RPMI7951 (cell line): ENCODE measurements at regions not wholly inside any gene's neighbourhood (a gene's known extent, or its start where the extent isn't known, plus 50 kb on each side); places are given as distances from the start of the nearest gene placed in this dataset.
A peak's percentile ranks its signal among the peaks of the same experiment; 100 is the strongest.

ENCODE experiments used
- DNase-seq: peaks from one replicate; pipeline ENCODE4 v3.0.0-alpha.2; 2012; ENCODE audit warnings: low read depth

DNA sequence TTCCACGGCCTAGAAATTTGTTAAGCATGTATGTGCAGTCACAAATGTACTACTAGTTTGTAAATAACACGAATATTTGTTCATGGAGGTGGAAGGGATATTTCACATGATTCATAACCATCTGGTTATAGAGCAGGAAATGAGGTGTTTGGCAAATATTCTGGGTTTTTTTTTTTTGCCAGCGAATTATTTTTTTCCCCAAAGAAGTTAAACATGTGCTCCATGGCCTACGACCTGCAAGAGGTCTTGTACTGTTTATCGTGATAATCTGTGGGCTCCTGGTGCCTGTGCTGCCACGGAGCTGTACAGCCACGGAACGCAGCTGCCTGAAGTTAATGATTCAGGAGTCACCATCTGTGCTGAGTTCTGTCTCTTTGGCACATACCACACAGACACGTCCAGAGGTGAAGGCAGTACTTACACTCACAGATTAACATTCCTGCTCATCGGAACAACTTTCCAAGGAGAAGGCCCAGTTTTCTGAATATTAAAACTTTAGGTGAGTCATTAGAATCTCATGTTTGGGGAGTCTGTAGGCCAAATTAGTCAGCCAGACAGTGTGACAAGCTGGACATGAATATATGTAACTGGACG, 156.3 kb downstream of the TMX1 start:
- peak; percentile 98 for DNase-seq

DNA sequence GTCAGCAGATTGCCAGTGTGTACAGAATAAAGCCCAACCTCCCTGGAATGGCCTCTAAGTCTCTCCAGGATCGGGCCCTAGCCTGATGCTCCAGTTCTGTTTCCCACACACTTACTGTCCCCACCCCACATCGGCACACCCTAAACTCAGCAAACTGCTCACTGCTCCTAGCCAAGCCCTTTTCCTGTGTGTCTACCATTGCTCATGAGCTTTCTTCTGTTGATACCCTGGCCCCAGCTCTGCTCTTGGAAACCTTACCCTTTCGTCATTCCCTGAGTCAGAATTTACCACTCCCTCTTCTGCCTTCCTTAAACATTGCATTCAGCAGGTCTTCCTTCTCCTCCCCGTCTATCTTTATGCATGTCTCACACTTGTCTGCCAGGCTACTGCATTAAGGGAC, 158.9 kb downstream of the TMX1 start:
- peak; percentile 83 for DNase-seq

DNA sequence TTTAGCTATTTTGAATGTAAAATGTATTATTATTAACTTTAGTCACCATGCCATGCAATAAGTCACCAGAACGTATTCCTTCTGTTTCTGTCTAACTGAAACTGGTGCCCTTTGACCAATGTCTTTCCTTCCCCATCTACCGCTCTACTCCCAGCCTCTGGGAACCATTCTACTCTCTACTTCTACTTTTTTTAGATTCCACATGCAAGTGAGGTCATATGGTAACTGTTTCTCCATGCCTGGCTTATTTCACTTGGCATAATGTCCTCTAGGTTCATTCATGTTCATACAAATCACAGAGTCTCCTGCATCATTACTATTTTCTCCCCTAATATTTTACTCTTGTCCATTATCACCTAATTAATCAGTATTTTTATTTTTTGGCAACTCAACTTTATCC, 160.1 kb downstream of the TMX1 start:
- no peak for DNase-seq

DNA sequence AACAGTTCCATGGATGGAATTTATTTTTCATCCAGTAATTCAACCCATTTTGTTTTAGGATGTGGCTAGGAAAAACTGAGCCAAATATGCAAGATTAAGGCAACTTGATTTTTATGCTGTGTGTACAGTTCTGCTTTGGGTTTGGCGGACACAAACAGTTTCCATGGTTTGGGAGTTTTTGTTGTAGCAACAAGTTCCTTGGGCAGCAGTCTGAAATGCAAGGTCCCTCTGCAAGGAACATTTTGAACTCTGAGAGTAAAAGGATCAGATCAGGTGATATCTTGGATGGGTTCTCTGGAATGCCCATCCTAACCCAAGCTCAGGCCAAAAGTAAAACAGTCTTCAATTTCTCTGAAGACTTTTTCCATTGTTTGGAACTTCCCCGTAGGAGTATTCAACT, 161.2 kb downstream of the TMX1 start:
- DNase-seq = peak; percentile 21

DNA sequence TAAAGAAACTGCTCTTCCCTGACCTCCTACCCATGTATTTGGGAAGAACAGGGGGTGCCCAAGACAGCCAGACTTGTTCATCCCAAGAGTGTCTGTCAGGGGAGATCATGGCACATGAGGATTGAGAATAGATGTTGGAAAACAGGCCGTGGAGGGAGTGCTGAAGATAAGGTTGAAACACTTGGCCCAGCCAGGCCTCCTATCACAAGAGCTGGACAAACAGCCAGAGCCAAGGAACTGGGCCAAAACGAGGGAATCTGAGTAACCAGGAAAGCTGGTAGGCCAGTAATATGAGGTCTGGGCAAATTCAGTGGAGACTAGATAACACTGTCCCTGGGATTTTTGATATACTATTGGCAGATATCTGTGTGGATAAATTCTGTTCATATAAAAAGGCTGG, 161.7 kb downstream of the TMX1 start:
- no peak for DNase-seq

DNA sequence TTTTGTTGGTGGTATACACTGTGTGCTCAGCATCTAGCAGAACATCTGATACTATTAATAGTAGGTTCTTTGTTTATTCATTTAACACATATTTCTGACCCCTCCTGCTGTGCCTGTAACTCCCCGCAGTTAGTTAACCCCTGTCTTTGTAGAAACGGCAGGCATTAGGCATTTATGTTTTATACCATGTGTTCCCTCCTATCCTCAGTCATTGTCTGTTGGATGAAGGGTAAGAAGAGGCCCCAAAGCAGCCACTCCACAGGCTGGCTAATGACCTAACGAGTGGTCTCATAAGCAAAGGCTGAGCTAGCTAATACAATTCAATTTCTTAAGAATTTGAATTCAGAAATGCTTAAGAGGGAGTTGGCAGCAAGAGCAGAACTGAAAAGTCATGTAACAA, 170.8 kb downstream of the TMX1 start:
- DNase-seq = no peak

DNA sequence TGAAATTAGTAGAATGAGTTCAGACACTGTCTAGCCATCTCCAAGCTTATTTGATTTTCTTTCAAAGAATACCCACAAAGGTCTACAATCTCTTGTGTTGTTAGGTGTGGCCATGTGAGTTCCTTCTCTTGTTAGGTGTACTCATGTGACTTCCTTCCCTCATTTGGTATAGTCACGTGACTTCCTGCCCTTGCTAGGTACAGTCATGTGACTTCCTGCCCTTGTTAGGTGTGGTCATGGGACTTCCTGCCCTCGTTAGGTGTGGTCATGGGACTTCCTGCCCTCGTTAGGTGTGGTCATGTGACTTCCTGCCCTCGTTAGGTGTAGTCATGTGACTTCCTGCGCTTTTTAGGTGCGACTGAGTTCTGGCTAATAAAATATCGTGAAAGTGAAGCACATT, 179.6 kb downstream of the TMX1 start:
- DNase-seq = no peak

DNA sequence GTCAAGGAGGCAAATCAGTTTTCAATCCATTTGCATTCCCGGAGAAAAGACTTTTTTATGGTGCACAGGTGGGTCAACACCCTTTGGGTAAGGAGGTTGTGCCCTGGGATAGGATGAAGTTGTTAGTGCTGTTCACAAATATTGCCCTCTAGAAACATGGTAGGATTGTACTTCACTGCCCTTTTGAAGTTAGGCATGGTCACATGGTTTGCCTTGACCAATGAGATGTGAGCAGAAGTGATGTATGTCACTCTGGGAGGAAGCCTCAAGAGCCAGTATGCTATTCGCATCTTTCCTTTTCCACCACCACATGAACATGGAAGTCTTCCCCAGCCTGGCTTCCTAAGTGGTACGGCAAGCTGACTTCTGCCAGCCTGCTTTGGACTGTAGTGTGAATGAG, 182.7 kb downstream of the TMX1 start:
- no peak for DNase-seq

DNA sequence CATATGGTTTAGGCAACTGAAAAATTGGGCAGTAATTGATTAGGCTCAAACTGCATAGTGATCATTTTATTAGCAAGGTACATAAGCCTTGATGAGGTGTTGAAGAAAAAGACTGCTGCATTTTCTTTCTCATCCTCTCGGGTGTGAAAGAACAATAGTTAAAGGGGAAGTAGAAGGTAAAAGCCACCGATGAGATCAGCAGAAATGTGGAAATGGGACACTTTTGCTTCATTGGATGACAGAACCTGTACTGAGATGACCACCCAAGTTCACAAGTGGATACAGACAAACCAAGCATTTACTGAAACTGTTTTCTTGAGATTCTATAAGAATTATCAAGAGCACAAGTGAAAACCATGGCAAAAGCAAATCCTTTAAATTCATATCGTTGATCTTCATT, 184.0 kb downstream of the TMX1 start:
- DNase-seq = no peak

DNA sequence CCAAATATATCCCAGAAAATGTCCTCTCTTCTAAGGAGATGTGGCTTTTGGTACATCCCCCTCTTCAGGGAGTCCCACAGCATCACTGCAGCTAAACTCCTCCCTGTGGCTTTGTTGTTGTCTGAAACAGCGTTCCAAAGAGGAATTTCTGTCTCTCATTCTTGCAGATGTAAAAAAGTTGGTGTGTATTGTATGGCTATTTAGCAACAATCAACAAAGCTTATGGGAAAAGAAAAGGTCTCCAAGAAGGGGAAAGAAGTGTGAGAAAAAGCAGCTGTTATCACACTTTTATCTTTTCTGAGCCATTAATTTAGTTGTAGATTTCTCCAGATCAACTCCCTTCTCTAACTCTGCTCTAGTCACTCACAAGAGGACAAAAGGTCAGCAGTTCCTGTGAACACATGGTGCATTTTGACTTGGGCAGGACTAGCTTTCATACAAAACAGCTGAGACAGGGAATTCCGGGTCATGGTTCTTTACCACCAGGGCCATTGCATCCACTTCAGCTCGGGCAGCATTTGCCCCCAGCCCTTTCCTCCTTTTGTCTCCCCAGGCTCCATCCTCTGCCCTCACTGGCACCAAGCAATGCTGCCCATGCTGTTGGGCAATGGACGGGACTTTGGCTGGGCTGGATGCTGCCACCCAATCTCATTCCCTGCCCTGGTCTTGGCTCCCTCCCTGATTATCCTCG, 184.7 kb downstream of the TMX1 start:
- peak; percentile 50 for DNase-seq

DNA sequence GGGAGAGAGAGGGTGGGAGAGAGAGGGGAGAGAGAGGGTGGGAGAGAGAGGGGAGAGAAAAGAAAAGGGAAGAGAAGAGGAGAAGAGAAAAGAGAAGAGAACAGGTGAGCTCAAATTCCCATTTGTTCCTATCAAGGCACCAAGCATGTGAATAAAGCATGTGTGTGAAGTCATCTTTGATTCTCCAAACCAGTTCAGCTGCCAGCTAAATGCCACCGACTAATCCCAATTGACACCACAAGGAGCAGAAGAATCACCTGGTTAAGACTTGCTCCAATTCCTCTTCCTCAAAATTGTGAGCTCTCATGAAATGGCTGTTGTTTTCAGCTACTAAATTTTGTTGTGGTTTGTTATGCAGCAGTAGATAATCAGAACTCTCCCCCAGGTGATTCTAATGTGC, 188.9 kb downstream of the TMX1 start:
- no peak for DNase-seq

DNA sequence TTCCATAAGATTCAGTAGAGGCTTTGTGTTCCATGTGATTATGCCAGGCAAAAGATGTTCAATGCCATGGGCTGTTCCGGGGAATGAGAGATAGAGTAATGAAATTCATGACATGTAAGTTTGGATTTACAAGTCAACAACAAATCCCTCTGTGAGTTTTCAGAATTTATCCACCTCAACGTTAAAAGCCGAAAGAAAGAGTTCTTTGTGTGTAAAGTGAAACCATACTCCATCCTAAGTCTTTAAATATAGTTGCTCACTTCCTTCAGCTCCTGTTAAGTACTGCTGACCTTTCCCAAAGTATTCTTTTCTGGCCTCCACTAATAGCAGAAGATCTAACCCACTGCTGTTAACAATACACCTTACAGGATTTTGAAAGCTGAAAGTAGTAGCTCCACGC, 190.0 kb downstream of the TMX1 start:
- DNase-seq = peak; percentile 64

DNA sequence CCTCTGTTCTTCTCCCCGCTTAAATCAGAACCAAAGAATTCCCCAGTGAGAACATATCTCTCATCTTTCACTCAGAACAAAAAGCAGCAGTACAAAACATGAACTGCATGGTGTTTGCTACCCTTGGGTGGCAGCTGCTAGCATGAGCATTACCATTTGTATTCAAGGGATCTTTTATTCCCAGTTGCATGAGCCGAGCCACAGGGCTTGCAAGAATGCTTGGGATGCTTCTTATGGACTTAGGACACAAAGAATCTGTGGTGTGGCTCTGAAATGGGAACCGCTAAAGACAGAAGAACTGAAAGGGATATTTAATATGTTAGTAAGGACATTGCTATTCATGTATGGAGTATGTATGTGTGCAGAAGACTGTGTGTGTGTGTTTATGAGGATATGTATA, 190.6 kb downstream of the TMX1 start:
- peak; percentile 67 for DNase-seq

DNA sequence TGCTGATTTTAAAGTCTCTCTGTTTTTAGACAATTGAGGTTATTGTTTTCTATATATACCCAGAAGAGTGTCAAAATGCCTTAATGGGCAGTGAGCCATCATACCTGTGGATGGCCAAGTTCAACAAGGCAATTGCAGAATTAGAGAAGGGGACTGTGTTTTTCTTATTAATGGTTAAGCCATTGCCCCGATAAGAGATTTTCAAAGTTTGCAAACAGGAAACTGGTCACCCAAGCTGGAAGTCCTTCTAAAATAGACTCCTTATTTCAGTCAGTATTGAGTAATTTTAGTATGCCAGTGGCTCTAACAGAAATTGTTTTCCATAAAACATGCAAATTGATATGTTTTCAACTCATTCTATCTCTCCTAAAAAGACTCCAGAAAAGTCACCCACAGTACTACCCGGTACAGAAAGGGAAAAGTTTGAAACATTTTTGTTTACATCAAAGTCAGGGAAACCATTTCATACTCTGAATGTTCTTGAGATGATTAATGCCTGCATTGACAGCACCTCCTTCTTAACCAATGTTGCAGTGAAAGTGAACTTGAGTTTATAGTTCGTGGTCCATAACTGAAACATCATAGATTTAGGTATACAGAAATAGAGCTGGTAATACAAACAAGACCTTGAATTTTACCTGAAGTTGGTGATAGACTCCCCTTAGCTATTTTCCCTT, 191.1 kb downstream of the TMX1 start:
- no peak for DNase-seq

DNA sequence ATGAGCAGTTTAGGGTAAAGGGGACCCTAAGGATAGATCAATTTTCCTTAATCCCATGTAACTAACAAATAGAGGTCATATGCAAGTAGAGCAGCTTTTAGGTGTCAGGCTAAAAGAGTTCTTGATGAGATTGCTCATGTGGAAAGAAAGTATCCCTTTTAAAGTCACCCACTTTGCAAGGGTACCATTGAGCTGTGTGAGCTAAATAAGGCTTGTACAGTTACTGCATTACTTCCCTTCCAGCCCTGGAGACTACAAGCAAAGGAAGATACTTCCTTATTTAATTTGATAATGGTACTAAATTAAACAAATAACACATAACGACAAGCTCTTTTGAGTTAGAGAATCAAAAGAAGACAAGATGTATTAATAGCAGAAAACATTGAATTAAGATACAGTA, 191.7 kb downstream of the TMX1 start:
- no peak for DNase-seq

DNA sequence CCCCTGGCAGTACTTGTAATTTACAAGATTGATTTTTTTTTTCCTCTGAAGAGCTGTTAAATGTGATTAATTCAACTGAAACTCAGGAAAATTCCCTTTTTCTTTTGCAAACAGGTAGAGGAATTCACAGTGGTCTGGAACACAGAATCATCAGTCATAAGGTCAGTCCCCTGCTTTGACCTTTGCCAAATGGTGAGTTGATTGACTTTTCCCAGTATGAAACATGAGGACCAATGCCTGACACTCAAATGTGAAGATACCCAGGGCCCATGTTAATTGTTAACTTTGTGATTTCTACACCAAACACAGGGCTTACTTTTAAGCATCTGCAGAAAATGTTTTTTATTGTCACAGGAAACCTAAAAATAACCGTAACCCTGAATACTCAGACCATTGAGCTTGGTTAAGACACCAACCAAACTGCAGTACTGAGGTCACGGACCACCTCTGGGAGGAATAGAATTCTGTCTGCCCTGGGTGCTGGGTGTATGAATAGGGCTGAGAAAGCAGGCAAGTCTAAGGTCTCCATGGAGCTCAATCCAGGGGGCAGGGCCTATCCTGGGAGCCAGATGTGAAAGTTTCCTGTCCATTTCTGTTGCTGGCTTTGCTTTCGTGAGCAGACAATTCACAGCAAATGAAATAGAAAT, 192.4 kb downstream of the TMX1 start:
- peak; percentile 21 for DNase-seq

DNA sequence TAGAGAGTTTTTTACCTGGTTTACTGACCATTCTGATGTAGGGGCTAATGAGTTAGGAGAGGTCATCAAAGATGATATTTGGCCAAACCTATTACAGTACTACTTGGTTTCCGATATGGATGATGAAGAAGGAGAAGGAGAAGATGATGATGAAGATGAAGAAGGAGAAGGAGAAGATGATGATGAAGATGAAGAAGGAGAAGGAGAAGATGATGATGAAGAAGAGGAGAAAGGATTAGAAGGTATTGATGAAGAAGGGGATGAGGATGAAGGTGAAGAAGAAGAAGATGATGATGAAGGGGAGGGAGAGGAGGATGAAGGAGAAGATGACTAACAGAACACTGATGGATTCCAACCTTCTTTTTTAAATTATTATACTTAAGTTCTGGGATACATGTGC, 196.6 kb downstream of the TMX1 start:
- DNase-seq = no peak

DNA sequence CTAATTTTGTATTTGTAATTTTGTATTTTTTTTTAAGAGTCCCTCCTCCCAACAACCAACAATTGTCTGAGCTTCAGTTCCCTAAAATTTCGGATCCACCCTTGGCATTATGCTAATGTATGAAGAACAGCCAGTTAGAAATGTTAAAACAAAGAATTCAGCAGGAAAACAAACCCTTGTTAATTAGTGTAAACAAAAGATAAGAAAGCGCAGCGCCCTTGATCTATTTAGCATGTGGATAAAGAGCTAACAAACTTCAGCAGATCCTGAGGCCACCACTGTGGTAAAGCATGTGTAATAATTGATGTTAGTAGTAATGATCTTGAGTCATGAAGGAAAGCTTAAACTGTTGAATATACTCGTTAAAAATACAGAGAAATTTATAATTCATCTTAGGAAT, 199.8 kb downstream of the TMX1 start:
- no peak for DNase-seq

DNA sequence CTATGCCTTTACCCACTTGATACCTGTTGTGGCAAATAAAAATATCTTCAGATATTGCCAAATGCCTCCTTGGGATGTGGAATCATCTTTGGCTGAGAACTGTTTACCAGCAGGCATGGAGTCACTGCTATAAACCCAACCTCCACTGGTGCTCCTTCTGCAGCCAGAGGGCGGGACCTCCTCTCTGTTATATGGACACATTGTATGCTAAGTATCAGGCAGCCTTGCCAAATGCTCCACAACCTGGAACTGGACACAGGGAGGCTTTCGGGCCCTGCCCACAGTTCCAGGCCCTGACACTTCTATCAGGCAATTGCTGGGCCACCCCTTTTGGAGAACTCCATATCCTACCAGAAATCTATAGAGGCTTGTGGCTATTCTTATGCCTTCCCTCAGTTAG, 201.0 kb downstream of the TMX1 start:
- DNase-seq = peak; percentile 34

DNA sequence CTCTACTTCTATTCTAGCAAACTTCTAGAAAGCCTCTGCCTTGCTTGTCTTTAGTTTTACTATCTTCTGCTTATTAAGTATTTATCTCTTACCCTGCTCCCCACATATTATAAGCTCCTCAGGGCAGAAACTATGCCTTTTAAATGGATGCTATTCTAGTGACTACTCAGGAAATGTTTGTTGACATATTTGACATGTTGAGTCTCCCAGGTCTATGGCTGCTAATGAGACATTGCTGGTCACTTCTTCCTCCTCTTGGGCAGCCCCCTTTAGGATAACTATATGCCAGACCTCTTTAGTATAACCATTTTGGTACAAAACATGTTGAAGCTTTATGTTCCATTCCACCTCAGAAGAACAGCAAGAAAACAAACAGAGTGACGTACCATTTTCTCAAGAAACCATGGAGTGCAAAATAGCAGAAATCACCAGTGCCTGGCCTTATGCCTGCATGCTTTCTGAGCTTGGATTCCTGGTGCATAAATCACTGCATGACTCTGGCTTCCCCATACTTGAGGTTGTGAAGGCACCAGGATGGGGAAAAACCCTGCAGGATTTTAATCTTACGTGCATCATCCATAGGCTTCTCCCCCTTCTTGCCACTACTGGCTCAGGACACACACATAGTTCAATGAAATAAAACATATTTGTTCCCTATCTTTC, 202.6 kb downstream of the TMX1 start:
- peak; percentile 92 for DNase-seq

DNA sequence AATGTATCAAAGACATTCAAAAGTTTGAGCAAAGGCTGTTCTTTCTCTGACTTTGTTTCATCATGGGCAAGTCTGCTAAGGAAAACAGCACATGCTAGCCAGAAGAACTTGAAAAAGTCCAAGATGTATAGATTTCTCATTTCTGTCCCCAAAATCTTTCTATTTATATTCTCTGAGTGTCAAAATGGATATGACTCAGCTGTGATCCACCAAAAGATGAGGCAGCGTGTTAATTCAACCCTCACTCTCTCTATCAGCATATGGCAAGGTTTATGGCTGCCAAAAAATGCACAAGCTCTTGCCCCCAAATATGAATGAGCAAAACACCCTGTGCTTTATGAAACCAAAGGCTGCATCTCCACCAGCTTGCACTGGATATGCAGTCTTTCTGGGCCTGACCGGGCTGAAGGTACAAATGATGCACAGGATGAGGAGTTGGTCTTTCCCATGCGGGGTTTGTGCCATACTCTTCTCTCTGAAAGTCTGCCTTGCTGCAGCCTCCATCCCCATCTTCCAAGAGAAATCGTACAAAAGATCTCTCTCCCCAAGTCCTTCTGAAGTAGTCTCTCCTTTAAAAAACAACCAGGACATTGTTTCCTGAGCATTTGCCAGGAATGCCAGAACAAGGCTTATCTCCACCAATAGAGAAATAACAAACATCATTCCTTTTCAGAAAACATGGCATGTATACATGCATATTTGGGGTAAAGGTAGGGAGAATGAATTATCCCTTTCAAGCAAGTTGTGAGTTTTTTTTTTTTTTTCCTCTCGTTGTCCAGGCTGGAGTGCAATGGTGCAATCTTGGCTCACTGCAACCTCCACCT, 203.4 kb downstream of the TMX1 start:
- DNase-seq = peak; percentile 58
